ENCODE measurements at regions not wholly inside any gene's neighbourhood (a gene's known extent, or its start where the extent isn't known, plus 50 kb on each side); places are given as distances from the start of the nearest gene placed in this dataset.
"Not testable (repeated sequence)": the region's sequence is repeated elsewhere in the genome, so short reads cannot be mapped to it uniquely, and the experiment has no call there.

DNA sequence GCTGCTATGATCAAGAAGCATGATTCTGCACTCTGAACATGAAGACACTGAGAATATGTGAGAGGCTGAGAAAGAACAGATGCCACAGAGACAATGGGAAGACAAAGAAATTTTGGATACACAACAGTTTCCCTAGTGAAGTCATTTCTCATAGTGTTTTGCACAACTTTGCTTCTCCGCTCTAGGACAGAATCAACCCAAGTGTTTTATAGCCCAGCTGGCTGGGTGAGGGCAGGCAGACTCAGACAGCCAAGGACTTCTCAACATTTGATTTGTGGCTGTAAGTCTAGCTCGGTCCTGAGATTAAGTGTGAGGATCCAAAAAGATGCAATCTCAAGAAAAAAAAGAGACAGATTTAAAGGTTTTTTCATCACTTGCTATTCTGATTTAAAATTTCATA lies 536.5 kb upstream of the CRIM1 start:
- FAIRE-seq, result no peak
- TF ChIP-seq, protein P1, sequence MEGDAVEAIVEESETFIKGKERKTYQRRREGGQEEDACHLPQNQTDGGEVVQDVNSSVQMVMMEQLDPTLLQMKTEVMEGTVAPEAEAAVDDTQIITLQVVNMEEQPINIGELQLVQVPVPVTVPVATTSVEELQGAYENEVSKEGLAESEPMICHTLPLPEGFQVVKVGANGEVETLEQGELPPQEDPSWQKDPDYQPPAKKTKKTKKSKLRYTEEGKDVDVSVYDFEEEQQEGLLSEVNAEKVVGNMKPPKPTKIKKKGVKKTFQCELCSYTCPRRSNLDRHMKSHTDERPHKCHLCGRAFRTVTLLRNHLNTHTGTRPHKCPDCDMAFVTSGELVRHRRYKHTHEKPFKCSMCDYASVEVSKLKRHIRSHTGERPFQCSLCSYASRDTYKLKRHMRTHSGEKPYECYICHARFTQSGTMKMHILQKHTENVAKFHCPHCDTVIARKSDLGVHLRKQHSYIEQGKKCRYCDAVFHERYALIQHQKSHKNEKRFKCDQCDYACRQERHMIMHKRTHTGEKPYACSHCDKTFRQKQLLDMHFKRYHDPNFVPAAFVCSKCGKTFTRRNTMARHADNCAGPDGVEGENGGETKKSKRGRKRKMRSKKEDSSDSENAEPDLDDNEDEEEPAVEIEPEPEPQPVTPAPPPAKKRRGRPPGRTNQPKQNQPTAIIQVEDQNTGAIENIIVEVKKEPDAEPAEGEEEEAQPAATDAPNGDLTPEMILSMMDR (IDR thresholded peaks at IDR 0.05; ENCODE audit: insufficient read depth, low read length, severe bottlenecking), result no peak

GRCh38 chr2:35818359-35818758 lies 537.2 kb upstream of the CRIM1 start:
- FAIRE-seq; H3K36me3 ChIP-seq (ENCODE audit: control insufficient read depth, insufficient read depth, low read length); H3K4me3 ChIP-seq (ENCODE audit: low read depth, low read length); H3K27me3 ChIP-seq (ENCODE audit: control insufficient read depth, insufficient read depth, low read length); DNase-seq (ENCODE audit: low read depth): not testable (repeated sequence)

More for the DNA sequence above, 536.5 kb upstream of the CRIM1 start:
- Histone ChIP-seq H3K4me3 (ENCODE audit: low read depth, low read length) (no peak overlapping the region), H3K27me3 (ENCODE audit: control insufficient read depth, insufficient read depth, low read length) (no peaks in the 10 kb centered on the region), H3K36me3 (ENCODE audit: control insufficient read depth, insufficient read depth, low read length) (no peaks in the 10 kb centered on the region)
- no peak for DNase-seq (ENCODE audit: low read depth)

DNA sequence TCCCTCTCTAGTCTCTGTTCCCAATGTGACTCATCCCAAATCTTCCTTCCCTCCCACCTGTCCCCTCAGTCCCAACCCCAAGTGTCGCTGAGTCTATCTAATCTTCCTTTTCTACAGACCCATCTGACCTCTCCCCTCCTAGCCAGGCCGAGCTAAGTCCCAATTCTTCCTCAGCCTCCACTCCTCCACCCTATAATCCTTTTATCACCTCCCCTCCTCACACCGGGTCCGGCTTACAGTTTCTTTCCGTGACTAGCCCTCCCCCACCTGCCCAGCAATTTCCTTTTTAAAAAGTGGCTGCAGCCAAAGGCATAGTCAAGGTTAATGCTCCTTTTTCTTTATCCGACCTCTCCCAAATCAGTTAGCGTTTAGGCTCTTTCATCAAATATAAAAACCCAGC lies 541.0 kb upstream of the CRIM1 start:
- FAIRE-seq; H3K27me3 ChIP-seq (ENCODE audit: control insufficient read depth, insufficient read depth, low read length); H3K36me3 ChIP-seq (ENCODE audit: control insufficient read depth, insufficient read depth, low read length); H3K4me3 ChIP-seq (ENCODE audit: low read depth, low read length); DNase-seq (ENCODE audit: low read depth): not testable (repeated sequence)

DNA sequence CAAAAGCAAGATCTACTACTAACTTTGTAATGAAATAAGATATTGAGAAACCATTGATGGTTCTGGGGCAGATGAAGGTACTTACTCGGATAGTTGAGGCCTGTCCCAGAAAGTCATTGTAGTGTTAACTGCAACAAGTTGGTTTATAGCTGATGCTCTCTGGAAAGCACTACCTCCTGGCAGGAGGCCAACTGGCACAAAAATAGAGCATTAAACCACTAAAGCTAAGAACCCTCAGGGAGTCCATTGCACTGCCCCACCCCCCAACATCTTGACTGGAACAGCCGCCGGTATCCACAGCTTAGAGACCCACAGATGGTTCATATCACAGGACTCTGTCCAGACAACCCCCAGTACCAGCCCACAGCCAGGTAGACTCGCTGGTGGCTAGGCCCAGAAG lies 552.5 kb upstream of the CRIM1 start:
- Histone ChIP-seq H3K36me3 (ENCODE audit: control insufficient read depth, insufficient read depth, low read length) (no peaks in the 10 kb centered on the region), H3K27me3 (ENCODE audit: control insufficient read depth, insufficient read depth, low read length) (no peaks in the 10 kb centered on the region), H3K4me3 (ENCODE audit: low read depth, low read length) (no peak overlapping the region)
- DNase-seq (ENCODE audit: low read depth), result no peak
- TF ChIP-seq, protein P1 (IDR thresholded peaks at IDR 0.05; ENCODE audit: insufficient read depth, low read length, severe bottlenecking), result no peak
- no peak for FAIRE-seq

DNA sequence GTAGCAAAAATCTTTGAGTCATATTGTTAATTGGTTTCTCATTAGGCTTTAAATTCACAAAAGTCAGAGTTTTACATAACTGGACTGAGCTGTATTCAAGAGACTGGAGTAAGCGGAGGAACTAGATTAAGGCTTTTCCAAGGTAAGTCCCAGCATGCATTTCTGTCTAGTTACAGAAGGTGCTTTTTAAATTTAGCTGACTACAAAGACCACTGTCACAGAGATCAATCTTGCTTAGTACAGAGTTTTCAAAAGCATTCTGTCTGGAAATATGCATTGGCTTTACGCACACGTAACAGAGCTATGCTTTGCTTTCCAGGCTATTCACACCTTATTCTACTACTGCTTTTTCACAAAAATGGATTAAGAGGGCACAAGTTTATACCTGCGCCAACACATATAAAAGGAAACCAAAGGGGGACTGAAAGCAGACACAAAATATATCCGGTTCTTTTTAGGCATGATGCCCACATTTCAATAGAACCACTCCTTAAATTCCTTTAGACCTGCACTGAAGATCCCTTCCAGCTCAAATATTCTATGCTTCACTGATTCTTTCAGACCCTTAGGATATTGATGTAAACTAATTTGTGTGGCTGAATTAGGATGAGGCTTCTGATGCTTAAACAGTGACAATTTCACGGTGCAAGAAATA lies 560.7 kb upstream of the CRIM1 start:
- DNase-seq (ENCODE audit: low read depth), result peak; percentile 76
- TF ChIP-seq, protein P1 (IDR thresholded peaks at IDR 0.05; ENCODE audit: insufficient read depth, low read length, severe bottlenecking), result no peak
- no peak for FAIRE-seq
- Histone ChIP-seq H3K4me3 (ENCODE audit: low read depth, low read length) (no peak overlapping the region), H3K27me3 (ENCODE audit: control insufficient read depth, insufficient read depth, low read length) (no peaks in the 10 kb centered on the region), H3K36me3 (ENCODE audit: control insufficient read depth, insufficient read depth, low read length) (no peaks in the 10 kb centered on the region)

GRCh38 chr2:35790292-35790691 lies 565.3 kb upstream of the CRIM1 start:
- Histone ChIP-seq H3K4me3 (ENCODE audit: low read depth, low read length) (no peak overlapping the region), H3K27me3 (ENCODE audit: control insufficient read depth, insufficient read depth, low read length) (no peaks in the 10 kb centered on the region), H3K36me3 (ENCODE audit: control insufficient read depth, insufficient read depth, low read length) (no peaks in the 10 kb centered on the region)
- DNase-seq (ENCODE audit: low read depth) (peak; percentile 91), FAIRE-seq (peak; percentile 95)
- TF ChIP-seq, protein P1 (IDR thresholded peaks at IDR 0.05; ENCODE audit: insufficient read depth, low read length, severe bottlenecking), result no peak

DNA sequence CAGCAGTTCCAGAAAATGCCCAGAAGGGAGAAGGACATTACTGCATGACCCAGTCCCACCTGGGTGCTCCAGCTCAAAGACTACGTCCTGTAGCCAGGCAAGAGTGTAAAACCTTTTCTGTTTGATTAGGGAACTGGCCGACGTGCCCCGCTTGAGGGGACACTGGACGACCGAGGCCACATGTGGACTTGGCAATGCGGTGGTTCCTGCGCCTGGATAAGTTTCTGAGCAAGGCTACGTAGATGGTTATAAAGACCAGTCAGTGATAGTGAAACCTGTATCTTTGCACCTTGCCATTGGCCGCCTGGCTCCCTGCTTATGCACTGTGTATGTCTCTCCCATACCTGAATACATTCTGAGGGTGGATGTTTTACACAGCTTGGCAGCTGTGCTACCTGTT lies 567.0 kb upstream of the CRIM1 start:
- TF ChIP-seq, protein P1 (IDR thresholded peaks at IDR 0.05; ENCODE audit: insufficient read depth, low read length, severe bottlenecking), result no peak
- FAIRE-seq (peak; percentile 60), DNase-seq (ENCODE audit: low read depth) (no peak)
- Histone ChIP-seq H3K36me3 (ENCODE audit: control insufficient read depth, insufficient read depth, low read length) (no peaks in the 10 kb centered on the region), H3K27me3 (ENCODE audit: control insufficient read depth, insufficient read depth, low read length) (no peaks in the 10 kb centered on the region), H3K4me3 (ENCODE audit: low read depth, low read length) (no peak overlapping the region)
